ENCODE measurements at regions not wholly inside any gene's neighbourhood (a gene's known extent, or its start where the extent isn't known, plus 50 kb on each side); places are given as distances from the start of the nearest gene placed in this dataset.
"Not testable (repeated sequence)": the region's sequence is repeated elsewhere in the genome, so short reads cannot be mapped to it uniquely, and the experiment has no call there.

GRCh38 chr12:112617153-112617505 is 174.4 kb upstream of the RPH3A start:
- no peak for TF ChIP-seq ESRRG (CRISPR knock-in tag; IDR thresholded peaks at IDR 0.05)
- no peak for TF ChIP-seq ZNF565 (CRISPR knock-in tag; conservative IDR thresholded peaks at IDR 0.05; ENCODE audit: low read depth)
- no peak for TF ChIP-seq CREB5 (CRISPR knock-in tag; IDR thresholded peaks at IDR 0.05; ENCODE audit: low read depth)
- no peak for TF ChIP-seq CSRNP3 (CRISPR knock-in tag; IDR thresholded peaks at IDR 0.05)
- no peak for TF ChIP-seq POU6F1 (CRISPR knock-in tag; IDR thresholded peaks at IDR 0.05; ENCODE audit: borderline replicate concordance, low read depth)
- no peak for TF ChIP-seq BACH2 (CRISPR knock-in tag; IDR thresholded peaks at IDR 0.05; ENCODE audit: borderline replicate concordance)
- TF ChIP-seq CSDC2 (CRISPR knock-in tag; IDR thresholded peaks at IDR 0.05): no peak
- no peak for TF ChIP-seq TOX (CRISPR knock-in tag; IDR thresholded peaks at IDR 0.05; ENCODE audit: borderline replicate concordance)
- no peak for TF ChIP-seq PPARA (CRISPR knock-in tag; IDR thresholded peaks at IDR 0.05; ENCODE audit: borderline replicate concordance)
- TF ChIP-seq RARB (CRISPR knock-in tag; IDR thresholded peaks at IDR 0.05): no peak
- TF ChIP-seq ZFP30 (CRISPR knock-in tag; IDR thresholded peaks at IDR 0.05): no peak
- no peak for ATAC-seq

- no peak for ATAC-seq
- TF ChIP-seq SNAI2 (CRISPR knock-in tag; IDR thresholded peaks at IDR 0.05): no peak
- no peak for TF ChIP-seq ZC3H10 (CRISPR knock-in tag; IDR thresholded peaks at IDR 0.05)
- no peak for TF ChIP-seq TSHZ2 (CRISPR knock-in tag; IDR thresholded peaks at IDR 0.05)
These were observed 163.7 kb upstream of the RPH3A start for GRCh38 chr12:112627851-112628250.

- ATAC-seq: not testable (repeated sequence)
These were observed 159.6 kb upstream of the RPH3A start for GRCh38 chr12:112631974-112632373.

- ATAC-seq: no peak
- TF ChIP-seq TOX (CRISPR knock-in tag; IDR thresholded peaks at IDR 0.05; ENCODE audit: borderline replicate concordance): no peak
These were observed 156.5 kb upstream of the RPH3A start for GRCh38 chr12:112635036-112635435.

- no peak for ATAC-seq
- no peak for TF ChIP-seq ZFP3 (CRISPR knock-in tag; IDR thresholded peaks at IDR 0.05)
- no peak for TF ChIP-seq TCF4 (CRISPR knock-in tag; IDR thresholded peaks at IDR 0.05; ENCODE audit: borderline replicate concordance)
- TF ChIP-seq ISL1 (CRISPR knock-in tag; IDR thresholded peaks at IDR 0.05): no peak
- TF ChIP-seq RARB (CRISPR knock-in tag; IDR thresholded peaks at IDR 0.05): no peak
- TF ChIP-seq POU6F1 (CRISPR knock-in tag; IDR thresholded peaks at IDR 0.05; ENCODE audit: borderline replicate concordance, low read depth): no peak
- no peak for TF ChIP-seq CSDC2 (CRISPR knock-in tag; IDR thresholded peaks at IDR 0.05)
- no peak for TF ChIP-seq PATZ1 (CRISPR knock-in tag; IDR thresholded peaks at IDR 0.05; ENCODE audit: borderline replicate concordance)
- no peak for TF ChIP-seq ZFP30 (CRISPR knock-in tag; IDR thresholded peaks at IDR 0.05)
- TF ChIP-seq PPARA (CRISPR knock-in tag; IDR thresholded peaks at IDR 0.05; ENCODE audit: borderline replicate concordance): no peak
- no peak for TF ChIP-seq OSR1 (CRISPR knock-in tag; IDR thresholded peaks at IDR 0.05)
- TF ChIP-seq ZNF70 (CRISPR knock-in tag; IDR thresholded peaks at IDR 0.05): no peak
- no peak for TF ChIP-seq TOX (CRISPR knock-in tag; IDR thresholded peaks at IDR 0.05; ENCODE audit: borderline replicate concordance)
- no peak for TF ChIP-seq BACH2 (CRISPR knock-in tag; IDR thresholded peaks at IDR 0.05; ENCODE audit: borderline replicate concordance)
- no peak for TF ChIP-seq GLIS3 (CRISPR knock-in tag; IDR thresholded peaks at IDR 0.05)
- no peak for TF ChIP-seq TSHZ2 (CRISPR knock-in tag; IDR thresholded peaks at IDR 0.05)
- TF ChIP-seq ESRRG (CRISPR knock-in tag; IDR thresholded peaks at IDR 0.05): no peak
These were observed 153.1 kb upstream of the RPH3A start for GRCh38 chr12:112638420-112638819.

Measured in SK-N-SH treated with all-trans-retinoic acid at 6 μM for 48 hours (cell line).